ENCODE measurements at regions not wholly inside any gene's neighbourhood (a gene's known extent, or its start where the extent isn't known, plus 50 kb on each side); places are given as distances from the start of the nearest gene placed in this dataset.

GRCh38 chr15:87567406-87568030 lies 689.0 kb downstream of the NTRK3 start:
- in situ Hi-C loops (cut with HindIII; ENCODE audit: low sequenced_read_pairs): no loop called here
- no peak overlapping the region for H3K4me3 ChIP-seq (ENCODE audit: low read depth, low read length)

GRCh38 chr15:87566236-87566635 lies 690.3 kb downstream of the NTRK3 start:
- no peak overlapping the region for H3K4me3 ChIP-seq (ENCODE audit: low read depth, low read length)
- DNase-seq (ENCODE audit: low read depth): no peak
- no peak for TF ChIP-seq CTCF (IDR thresholded peaks at IDR 0.05; ENCODE audit: low read depth, low read length, missing control alignments)
- in situ Hi-C loops (cut with HindIII; ENCODE audit: low sequenced_read_pairs): no loop called here

More at GRCh38 chr15:87567406-87568030, 689.0 kb downstream of the NTRK3 start:
- no peak for DNase-seq (ENCODE audit: low read depth)
- no peak for TF ChIP-seq CTCF (IDR thresholded peaks at IDR 0.05; ENCODE audit: low read depth, low read length, missing control alignments)

- no peak for TF ChIP-seq CTCF (IDR thresholded peaks at IDR 0.05; ENCODE audit: low read depth, low read length, missing control alignments)
- no peak for DNase-seq (ENCODE audit: low read depth)
- no peak overlapping the region for H3K4me3 ChIP-seq (ENCODE audit: low read depth, low read length)
- in situ Hi-C loops (cut with HindIII; ENCODE audit: low sequenced_read_pairs): no loop called here
Measured at GRCh38 chr15:87564681-87565080, 691.9 kb downstream of the NTRK3 start.

GRCh38 chr15:87563869-87564268 lies 692.7 kb downstream of the NTRK3 start:
- in situ Hi-C loops (cut with HindIII; ENCODE audit: low sequenced_read_pairs): no loop called here
- no peak overlapping the region for H3K4me3 ChIP-seq (ENCODE audit: low read depth, low read length)
- no peak for TF ChIP-seq CTCF (IDR thresholded peaks at IDR 0.05; ENCODE audit: low read depth, low read length, missing control alignments)
- DNase-seq (ENCODE audit: low read depth): no peak

GRCh38 chr15:87562203-87562602 lies 694.3 kb downstream of the NTRK3 start:
- H3K4me3 ChIP-seq (ENCODE audit: low read depth, low read length): no peak overlapping the region
- in situ Hi-C loops (cut with HindIII; ENCODE audit: low sequenced_read_pairs): no loop called here
- DNase-seq (ENCODE audit: low read depth): no peak
- no peak for TF ChIP-seq CTCF (IDR thresholded peaks at IDR 0.05; ENCODE audit: low read depth, low read length, missing control alignments)

GRCh38 chr15:87561641-87562040 lies 694.9 kb downstream of the NTRK3 start:
- H3K4me3 ChIP-seq (ENCODE audit: low read depth, low read length): no peak overlapping the region
- no peak for DNase-seq (ENCODE audit: low read depth)
- no peak for TF ChIP-seq CTCF (IDR thresholded peaks at IDR 0.05; ENCODE audit: low read depth, low read length, missing control alignments)
- in situ Hi-C loops (cut with HindIII; ENCODE audit: low sequenced_read_pairs): no loop called here

Data from astrocyte of the cerebellum (primary cell).